Panc1 (cell line): ENCODE measurements at regions not wholly inside any gene's neighbourhood (a gene's known extent, or its start where the extent isn't known, plus 50 kb on each side); places are given as distances from the start of the nearest gene placed in this dataset.

Source experiments
- ATAC-seq: fragments of 200-7000 bp; cut with Tn5 transposase; 2 replicates; pipeline ENCODE4 v1.9.1; 2020; ENCODE audit warnings: mild to moderate bottlenecking, moderate library complexity
- BruUV-seq: library from RNA; stranded (reverse); fragments of 400-500 nt; replicated peaks from 2 replicates; lab custom pipeline; 2021; lab: Mats Ljungman, UMichigan
- CTCF ChIA-PET: fragments of 300-600 bp; sonication (Branson Sonifier 250); formaldehyde crosslinking; loops from one replicate; lab custom pipeline; 2022; ENCODE audit warnings: antibody characterized with exemption; lab: Charles Lee
- POLR2A ChIA-PET: fragments of 300-600 bp; sonication (Branson Sonifier 250); formaldehyde crosslinking; loops from one replicate; lab custom pipeline; 2022; ENCODE audit warnings: antibody characterized with exemption; lab: Charles Lee
- DNase-seq: peaks from one replicate; pipeline ENCODE4 v3.0.0-alpha.2; 2010; ENCODE audit warnings: low read depth, low spot score
- H3K27ac ChIP-seq: 2 replicates; pipeline ENCODE4 v1.5.1; 2011; ENCODE audit warnings: mild to moderate bottlenecking, low read length, inconsistent platforms
- H3K27me3 ChIP-seq: fragments of 200-500 bp; sonication (Bioruptor generic); 2 replicates; pipeline ENCODE4 v1.6.0; 2014; ENCODE audit warnings: low read length, inconsistent platforms; ENCODE audit not compliant: control insufficient read depth, insufficient read depth
- H3K36me3 ChIP-seq: fragments of 200-500 bp; sonication (Bioruptor generic); 2 replicates; pipeline ENCODE4 v1.5.1; 2014; ENCODE audit warnings: inconsistent platforms, mild to moderate bottlenecking, low read length, moderate library complexity; ENCODE audit not compliant: control insufficient read depth, insufficient read depth
- H3K4me1 ChIP-seq: 2 replicates; pipeline ENCODE4 v1.5.1; 2011; ENCODE audit warnings: inconsistent platforms, mild to moderate bottlenecking, low read length, moderate library complexity; ENCODE audit not compliant: control insufficient read depth, insufficient read depth
- H3K4me3 ChIP-seq, 2 experiments: 2 replicates each; pipeline ENCODE4 v1.5.1; 2011 to 2012; ENCODE audit warnings: low read depth in 2 of 2, low read length in 2 of 2, mild to moderate bottlenecking in 2 of 2, inconsistent platforms in 1 of 2, moderate library complexity in 1 of 2
- H3K9me3 ChIP-seq: fragments of 200-500 bp; sonication (Bioruptor generic); 2 replicates; pipeline ENCODE4 v1.5.1; 2014; ENCODE audit warnings: low read depth, mild to moderate bottlenecking, inconsistent platforms, low read length, moderate library complexity; ENCODE audit not compliant: control insufficient read depth, insufficient read depth
- CTCF ChIP-seq: fragments of 450-650 bp; IDR thresholded peaks from 2 replicates; pipeline ENCODE4 v1.5.1; 2017; ENCODE audit warnings: mild to moderate bottlenecking
- POLR2AphosphoS5 ChIP-seq: IDR thresholded peaks from 2 replicates; pipeline ENCODE4 v1.6.1; 2012; ENCODE audit warnings: mild to moderate bottlenecking, low read depth, low read length, moderate library complexity
- SIN3A ChIP-seq: IDR thresholded peaks from 2 replicates; pipeline ENCODE4 v1.6.1; 2012; ENCODE audit warnings: low read depth, mild to moderate bottlenecking, low read length, moderate library complexity, borderline replicate concordance; ENCODE audit not compliant: insufficient read depth
- TCF7L2 ChIP-seq: IDR thresholded peaks from 2 replicates; pipeline ENCODE4 v1.6.1; 2011; ENCODE audit warnings: mild to moderate bottlenecking, low read depth, low read length, inconsistent platforms
- in situ Hi-C: cut with HindIII; loops from 2 replicates; pipeline ENCODE4 v1.10.0; 2016; ENCODE audit warnings: low sequenced_read_pairs, low pct_unique_long_range_greater_than_20kb
- intact Hi-C: fragments of 100-400 bp; cut with micrococcal nuclease; formaldehyde crosslinking; loops from one replicate; pipeline ENCODE4 v1.10.0; 2022; ENCODE audit not compliant: unreplicated experiment
- TF ChIP-seq, protein P1 (sequence below), 2 experiments: IDR thresholded peaks; 2 replicates each; pipeline ENCODE4 v1.6.1; 2011 to 2012; ENCODE audit warnings: low read depth in 2 of 2, control low read depth in 1 of 2, low read length in 1 of 2, mild to moderate bottlenecking in 1 of 2, moderate library complexity in 1 of 2; ENCODE audit not compliant: insufficient read depth in 1 of 2

- H3K36me3 ChIP-seq, result no peaks in the 10 kb centered on the region
- no TSS peak for BruUV-seq
- H3K4me1 ChIP-seq, result no peaks in the 10 kb centered on the region
- CTCF ChIA-PET, result no interaction called here
- peaks cover under 1% of the 10 kb centered on the region; the same call in 1 of the 2 replicates for H3K27me3 ChIP-seq
- intact Hi-C loops, result no loop called here
- in situ Hi-C loops, result no loop called here
- ATAC-seq, result no peak
- no peak for DNase-seq
- no peak overlapping the region for H3K27ac ChIP-seq
- no peak for TF ChIP-seq CTCF
- TF ChIP-seq, protein P1, sequence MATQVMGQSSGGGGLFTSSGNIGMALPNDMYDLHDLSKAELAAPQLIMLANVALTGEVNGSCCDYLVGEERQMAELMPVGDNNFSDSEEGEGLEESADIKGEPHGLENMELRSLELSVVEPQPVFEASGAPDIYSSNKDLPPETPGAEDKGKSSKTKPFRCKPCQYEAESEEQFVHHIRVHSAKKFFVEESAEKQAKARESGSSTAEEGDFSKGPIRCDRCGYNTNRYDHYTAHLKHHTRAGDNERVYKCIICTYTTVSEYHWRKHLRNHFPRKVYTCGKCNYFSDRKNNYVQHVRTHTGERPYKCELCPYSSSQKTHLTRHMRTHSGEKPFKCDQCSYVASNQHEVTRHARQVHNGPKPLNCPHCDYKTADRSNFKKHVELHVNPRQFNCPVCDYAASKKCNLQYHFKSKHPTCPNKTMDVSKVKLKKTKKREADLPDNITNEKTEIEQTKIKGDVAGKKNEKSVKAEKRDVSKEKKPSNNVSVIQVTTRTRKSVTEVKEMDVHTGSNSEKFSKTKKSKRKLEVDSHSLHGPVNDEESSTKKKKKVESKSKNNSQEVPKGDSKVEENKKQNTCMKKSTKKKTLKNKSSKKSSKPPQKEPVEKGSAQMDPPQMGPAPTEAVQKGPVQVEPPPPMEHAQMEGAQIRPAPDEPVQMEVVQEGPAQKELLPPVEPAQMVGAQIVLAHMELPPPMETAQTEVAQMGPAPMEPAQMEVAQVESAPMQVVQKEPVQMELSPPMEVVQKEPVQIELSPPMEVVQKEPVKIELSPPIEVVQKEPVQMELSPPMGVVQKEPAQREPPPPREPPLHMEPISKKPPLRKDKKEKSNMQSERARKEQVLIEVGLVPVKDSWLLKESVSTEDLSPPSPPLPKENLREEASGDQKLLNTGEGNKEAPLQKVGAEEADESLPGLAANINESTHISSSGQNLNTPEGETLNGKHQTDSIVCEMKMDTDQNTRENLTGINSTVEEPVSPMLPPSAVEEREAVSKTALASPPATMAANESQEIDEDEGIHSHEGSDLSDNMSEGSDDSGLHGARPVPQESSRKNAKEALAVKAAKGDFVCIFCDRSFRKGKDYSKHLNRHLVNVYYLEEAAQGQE (IDR thresholded peaks at IDR 0.05; ENCODE audit: insufficient read depth in 1 of 2, low read depth in 2 of 2, low read length in 1 of 2), result no peak
- TF ChIP-seq TCF7L2, result no peak
- no peak for TF ChIP-seq SIN3A
- TF ChIP-seq POLR2AphosphoS5, result no peak
- POLR2A ChIA-PET, result no interaction called here
- H3K9me3 ChIP-seq, result no peaks in the 10 kb centered on the region
- H3K4me3 ChIP-seq, result no peak overlapping the region
These were observed 51.3 kb upstream of the TAC1 start for GRCh38 chr7:97680622-97681021.
